Hematopoietic multipotent progenitor cell (in vitro differentiated cells): ENCODE measurements at regions not wholly inside any gene's neighbourhood (a gene's known extent, or its start where the extent isn't known, plus 50 kb on each side); places are given as distances from the start of the nearest gene placed in this dataset.

ENCODE experiments used
- DNase-seq, 3 donors: peaks; one replicate each; pipeline ENCODE4 v3.0.0-alpha.2; 2011 to 2015; ENCODE audit warnings: low read depth in 2 of 3, low spot score in 2 of 3

GRCh38 chr3:116767726-116768125 is 58.1 kb downstream of the TUSC7 start:
- no peak for DNase-seq

GRCh38 chr3:116770815-116771450 is 61.4 kb downstream of the TUSC7 start:
- DNase-seq = peak in 2 of 3 donors; percentile 74 to 87

GRCh38 chr3:116776880-116777785 is 67.6 kb downstream of the TUSC7 start:
- DNase-seq = no peak

- no peak for DNase-seq
Measured at GRCh38 chr3:116785226-116785625, 75.6 kb downstream of the TUSC7 start.

- DNase-seq = no peak
Measured at GRCh38 chr3:116802651-116803050, 93.1 kb downstream of the TUSC7 start.

- DNase-seq = no peak
Measured at GRCh38 chr3:116806351-116806750, 96.8 kb downstream of the TUSC7 start.

- DNase-seq = no peak
Measured at GRCh38 chr3:116808725-116809124, 99.1 kb downstream of the TUSC7 start.

- no peak for DNase-seq
Measured at GRCh38 chr3:116809208-116809607, 99.6 kb downstream of the TUSC7 start.

- DNase-seq = no peak
Measured at GRCh38 chr3:116811754-116812153, 102.2 kb downstream of the TUSC7 start.

- no peak for DNase-seq
Measured at GRCh38 chr3:116812949-116813348, 103.4 kb downstream of the TUSC7 start.

- no peak for DNase-seq
Measured at GRCh38 chr3:116815321-116815720, 105.7 kb downstream of the TUSC7 start.

GRCh38 chr3:116815831-116816588 is 106.4 kb downstream of the TUSC7 start:
- DNase-seq = no peak

GRCh38 chr3:116821371-116821770 is 111.8 kb downstream of the TUSC7 start:
- DNase-seq = no peak

GRCh38 chr3:116824208-116824607 is 114.6 kb downstream of the TUSC7 start:
- DNase-seq = no peak

GRCh38 chr3:116833202-116833601 is 123.6 kb downstream of the TUSC7 start:
- no peak for DNase-seq

- no peak for DNase-seq
Measured at GRCh38 chr3:116834816-116835215, 125.2 kb downstream of the TUSC7 start.

- no peak for DNase-seq
Measured at GRCh38 chr3:116835658-116836057, 126.1 kb downstream of the TUSC7 start.

GRCh38 chr3:116836286-116836685 is 126.7 kb downstream of the TUSC7 start:
- no peak for DNase-seq

GRCh38 chr3:116837483-116837882 is 127.9 kb downstream of the TUSC7 start:
- no peak for DNase-seq

- DNase-seq = no peak
Measured at GRCh38 chr3:116841003-116841735, 131.6 kb downstream of the TUSC7 start.
